A673 (cell line): ENCODE measurements at regions not wholly inside any gene's neighbourhood (a gene's known extent, or its start where the extent isn't known, plus 50 kb on each side); places are given as distances from the start of the nearest gene placed in this dataset.

Experiments used
- BruUV-seq: library from RNA; stranded (reverse); fragments of 400-500 nt; replicated peaks from 2 replicates; lab custom pipeline; 2021; lab: Mats Ljungman, UMichigan
- CTCF ChIA-PET: fragments of 300-600 bp; sonication (Branson Sonifier 250); formaldehyde crosslinking; loops from one replicate; lab custom pipeline; 2022; ENCODE audit warnings: antibody characterized with exemption; lab: Charles Lee
- POLR2A ChIA-PET: fragments of 300-600 bp; sonication (Branson Sonifier 250); formaldehyde crosslinking; loops from one replicate; lab custom pipeline; 2022; ENCODE audit warnings: antibody characterized with exemption; ENCODE audit not compliant: low non-redundant PET; lab: Charles Lee
- DNase-seq: peaks from one replicate; pipeline ENCODE4 v3.0.0-alpha.2; 2015; ENCODE audit warnings: low spot score
- H3K27ac ChIP-seq: fragments of 200-600 bp; sonication (generic); 2 replicates; pipeline ENCODE4 v1.5.1; 2016; ENCODE audit warnings: mixed run types, low read depth, mild to moderate bottlenecking, mixed read lengths, antibody characterized with exemption, low read length; ENCODE audit not compliant: poor library complexity, severe bottlenecking
- H3K27me3 ChIP-seq: fragments of 200-600 bp; sonication (generic); replicated peaks from 2 replicates; pipeline ENCODE4 v1.6.1; 2017; ENCODE audit warnings: mixed run types, low read depth, mild to moderate bottlenecking, mixed read lengths, antibody characterized with exemption, low read length; ENCODE audit not compliant: insufficient read depth, poor library complexity
- H3K36me3 ChIP-seq: fragments of 200-600 bp; sonication (generic); 2 replicates; pipeline ENCODE4 v1.6.1; 2016; ENCODE audit warnings: mixed run types, mild to moderate bottlenecking, mixed read lengths, antibody characterized with exemption, low read length; ENCODE audit not compliant: insufficient read depth, poor library complexity, severe bottlenecking
- H3K4me1 ChIP-seq: fragments of 200-600 bp; sonication (generic); 2 replicates; pipeline ENCODE4 v1.6.1; 2017; ENCODE audit warnings: mixed run types, mild to moderate bottlenecking, mixed read lengths, antibody characterized with exemption, low read length; ENCODE audit not compliant: insufficient read depth, poor library complexity, severe bottlenecking
- H3K4me3 ChIP-seq: fragments of 200-600 bp; sonication (generic); 2 replicates; pipeline ENCODE4 v1.5.1; 2016; ENCODE audit warnings: low read depth, mixed run types, mild to moderate bottlenecking, mixed read lengths, low read length; ENCODE audit not compliant: poor library complexity, severe bottlenecking
- H3K9me3 ChIP-seq: fragments of 200-600 bp; sonication (generic); 2 replicates; pipeline ENCODE4 v1.6.1; 2016; ENCODE audit warnings: mixed run types, low read depth, mild to moderate bottlenecking, mixed read lengths, antibody characterized with exemption, low read length; ENCODE audit not compliant: poor library complexity, severe bottlenecking
- CTCF ChIP-seq: fragments of 300-800, 200-600 bp; sonication (generic); conservative IDR thresholded peaks from 2 replicates; pipeline ENCODE4 v1.5.1; 2017; ENCODE audit warnings: low read depth, mild to moderate bottlenecking, antibody characterized with exemption, low read length, moderate library complexity, mixed read lengths
- EZH2 ChIP-seq: fragments of 200-600 bp; sonication (generic); IDR thresholded peaks from 2 replicates; pipeline ENCODE4 v1.6.1; 2017; ENCODE audit warnings: borderline replicate concordance, low read depth, mild to moderate bottlenecking, mixed read lengths, antibody characterized with exemption, low read length; ENCODE audit not compliant: poor library complexity, severe bottlenecking
- intact Hi-C: fragments of 100-400 bp; cut with micrococcal nuclease; formaldehyde crosslinking; loops from one replicate; pipeline ENCODE4 v1.10.0; 2022; ENCODE audit not compliant: unreplicated experiment

GRCh38 chr7:124196519-124196918 lies 163.7 kb upstream of the TMEM229A start:
- Histone ChIP-seq H3K27me3 (no peaks in the 10 kb centered on the region), H3K9me3 (no peaks in the 10 kb centered on the region), H3K36me3 (no peaks in the 10 kb centered on the region), H3K27ac (no peak overlapping the region), H3K4me1 (no peaks in the 10 kb centered on the region), H3K4me3 (no peak overlapping the region)
- intact Hi-C loops, result no loop called here
- ChIA-PET POLR2A (no interaction called here), CTCF (no interaction called here)
- no TSS peak for BruUV-seq
- TF ChIP-seq CTCF, result no peak
- no peak for DNase-seq

- no peaks in the 10 kb centered on the region for H3K9me3 ChIP-seq
- no peak overlapping the region for H3K4me3 ChIP-seq
- no peak for DNase-seq
- H3K27ac ChIP-seq, result no peak overlapping the region
- no peak for TF ChIP-seq CTCF
- TF ChIP-seq EZH2, result no peak
- no peaks in the 10 kb centered on the region for H3K27me3 ChIP-seq
- no peaks in the 10 kb centered on the region for H3K36me3 ChIP-seq
- no TSS peak for BruUV-seq
- no peaks in the 10 kb centered on the region for H3K4me1 ChIP-seq
- intact Hi-C loops, result no loop called here
- ChIA-PET POLR2A (no interaction called here), CTCF (no interaction called here)
Observed at GRCh38 chr7:124192885-124193284, 160.0 kb upstream of the TMEM229A start.

GRCh38 chr7:124191713-124192112 lies 158.8 kb upstream of the TMEM229A start:
- DNase-seq, result no peak
- Histone ChIP-seq H3K4me3 (no peak overlapping the region), H3K4me1 (no peaks in the 10 kb centered on the region), H3K27me3 (no peaks in the 10 kb centered on the region), H3K9me3 (no peaks in the 10 kb centered on the region), H3K27ac (no peak overlapping the region), H3K36me3 (no peaks in the 10 kb centered on the region)
- ChIA-PET CTCF (no interaction called here), POLR2A (no interaction called here)
- intact Hi-C loops, result no loop called here
- BruUV-seq, result no TSS peak
- TF ChIP-seq EZH2 (no peak), CTCF (no peak)
